Hematopoietic multipotent progenitor cell treated with erythropoietin and hydrocortisone succinate and interleukin-3 and kit ligand, for 17 days (in vitro differentiated cells): ENCODE measurements at regions not wholly inside any gene's neighbourhood (a gene's known extent, or its start where the extent isn't known, plus 50 kb on each side); places are given as distances from the start of the nearest gene placed in this dataset.

Source experiments
- DNase-seq: peaks from one replicate; pipeline ENCODE4 v3.0.0-alpha.2; 2015; ENCODE audit warnings: low spot score

GRCh38 chr1:185578293-185578692 lies 155.9 kb upstream of the HMCN1 start:
- no peak for DNase-seq

GRCh38 chr1:185574139-185574875 lies 159.9 kb upstream of the HMCN1 start:
- DNase-seq = no peak

- DNase-seq = no peak
These were observed 160.5 kb upstream of the HMCN1 start for GRCh38 chr1:185573677-185574076.

- DNase-seq = no peak
These were observed 161.0 kb upstream of the HMCN1 start for GRCh38 chr1:185573162-185573561.

GRCh38 chr1:185570962-185571361 lies 163.2 kb upstream of the HMCN1 start:
- DNase-seq = no peak

GRCh38 chr1:185568155-185569123 lies 165.8 kb upstream of the HMCN1 start:
- DNase-seq = no peak

GRCh38 chr1:185567440-185567839 lies 166.8 kb upstream of the HMCN1 start:
- no peak for DNase-seq

- no peak for DNase-seq
These were observed 167.2 kb upstream of the HMCN1 start for GRCh38 chr1:185566995-185567394.

- no peak for DNase-seq
These were observed 168.9 kb upstream of the HMCN1 start for GRCh38 chr1:185565302-185565701.

GRCh38 chr1:185564816-185565215 lies 169.4 kb upstream of the HMCN1 start:
- no peak for DNase-seq

GRCh38 chr1:185562461-185563359 lies 171.5 kb upstream of the HMCN1 start:
- DNase-seq = no peak

GRCh38 chr1:185561629-185562028 lies 172.6 kb upstream of the HMCN1 start:
- no peak for DNase-seq

- no peak for DNase-seq
These were observed 173.4 kb upstream of the HMCN1 start for GRCh38 chr1:185560760-185561159.

GRCh38 chr1:185559684-185560331 lies 174.4 kb upstream of the HMCN1 start:
- no peak for DNase-seq

- no peak for DNase-seq
These were observed 175.0 kb upstream of the HMCN1 start for GRCh38 chr1:185559151-185559550.

GRCh38 chr1:185556561-185556960 lies 177.6 kb upstream of the HMCN1 start:
- no peak for DNase-seq

- no peak for DNase-seq
These were observed 178.4 kb upstream of the HMCN1 start for GRCh38 chr1:185555743-185556142.

GRCh38 chr1:185551008-185551407 lies 183.2 kb upstream of the HMCN1 start:
- DNase-seq = no peak

GRCh38 chr1:185549906-185550305 lies 184.3 kb upstream of the HMCN1 start:
- no peak for DNase-seq

- DNase-seq = no peak
These were observed 188.2 kb upstream of the HMCN1 start for GRCh38 chr1:185546029-185546428.

- no peak for DNase-seq
These were observed 192.3 kb upstream of the HMCN1 start for GRCh38 chr1:185541871-185542301.

GRCh38 chr1:185540295-185540694 lies 193.9 kb upstream of the HMCN1 start:
- no peak for DNase-seq
